Left hindlimb (tissue), 1 donor: ENCODE measurements at regions not wholly inside any gene's neighbourhood (a gene's known extent, or its start where the extent isn't known, plus 50 kb on each side); places are given as distances from the start of the nearest gene placed in this dataset.
A peak's percentile ranks its signal among the peaks of the same experiment; 100 is the strongest.

Source experiments
- DNase-seq: peaks from one replicate; pipeline ENCODE4 v3.0.0-alpha.2; 2018

DNA sequence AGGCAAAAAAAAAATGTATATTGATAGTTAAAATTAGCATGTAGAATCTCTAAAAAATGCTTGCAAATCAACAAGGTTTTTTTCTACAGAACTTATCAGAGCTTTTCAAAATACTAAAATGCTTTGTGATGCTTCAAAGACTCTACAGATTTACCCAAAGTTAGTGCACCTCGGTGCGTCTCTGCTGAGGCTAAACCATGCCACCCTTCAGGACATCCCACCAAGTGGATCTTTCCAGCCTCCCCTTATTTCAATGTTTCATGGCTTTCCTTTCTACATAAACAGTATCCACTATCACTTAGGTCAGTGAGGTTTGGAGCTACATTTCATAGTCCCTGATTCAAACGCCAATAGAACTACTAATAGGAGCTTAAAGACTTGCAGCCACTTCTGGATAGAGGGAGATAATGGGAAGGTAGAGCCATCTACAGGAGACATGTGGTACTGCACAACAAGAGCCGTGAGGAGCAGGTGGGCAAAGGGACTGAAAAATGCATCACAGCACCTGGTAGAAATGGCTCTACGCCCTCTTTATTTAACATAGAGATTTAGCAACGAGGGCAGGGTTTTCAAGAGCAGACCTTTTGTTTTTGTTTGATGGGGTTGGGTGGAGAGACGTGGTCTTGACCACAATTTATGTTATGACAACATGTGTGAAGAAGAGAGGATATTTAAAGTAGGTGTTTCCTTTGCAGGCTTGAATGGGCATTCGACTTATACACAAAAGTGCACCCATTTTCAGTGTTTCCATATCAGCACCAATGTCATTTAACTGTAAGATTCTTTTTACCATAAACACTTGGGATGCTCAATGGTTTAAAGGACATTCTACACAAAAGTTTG lies 56.1 kb upstream of the SLC35G4 start:
- DNase-seq = peak; percentile 44

DNA sequence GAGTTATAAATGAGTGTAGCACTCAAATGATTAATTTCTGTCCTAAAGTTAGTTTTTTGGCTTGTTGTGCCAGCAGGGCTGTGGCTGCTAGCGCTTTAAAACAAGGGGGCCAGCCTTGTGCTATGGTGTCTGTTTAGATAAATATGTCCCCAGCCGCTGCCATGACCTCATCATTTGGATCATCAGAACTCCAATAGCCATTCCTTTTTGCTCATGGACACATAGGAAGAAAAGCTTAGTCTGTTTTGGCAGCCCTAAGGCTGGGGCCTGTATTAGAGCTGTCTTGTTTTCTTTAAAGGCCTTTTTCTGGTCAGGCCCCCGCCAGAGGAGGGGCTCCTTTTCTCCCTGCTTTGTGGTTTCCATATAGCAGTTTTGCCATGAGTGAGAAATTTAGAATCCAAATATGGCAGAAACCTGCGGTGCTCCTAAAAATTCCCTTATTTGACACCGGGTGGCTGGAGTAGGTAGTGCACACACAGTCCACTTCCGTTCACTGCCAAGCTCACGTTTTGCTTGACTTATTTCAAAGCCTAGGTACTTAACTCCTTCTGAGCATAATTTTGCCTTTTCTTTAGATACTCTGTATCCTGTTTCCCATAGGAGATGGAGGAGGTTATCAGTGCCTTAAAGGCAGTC lies 60.4 kb upstream of the SLC35G4 start:
- DNase-seq = no peak

DNA sequence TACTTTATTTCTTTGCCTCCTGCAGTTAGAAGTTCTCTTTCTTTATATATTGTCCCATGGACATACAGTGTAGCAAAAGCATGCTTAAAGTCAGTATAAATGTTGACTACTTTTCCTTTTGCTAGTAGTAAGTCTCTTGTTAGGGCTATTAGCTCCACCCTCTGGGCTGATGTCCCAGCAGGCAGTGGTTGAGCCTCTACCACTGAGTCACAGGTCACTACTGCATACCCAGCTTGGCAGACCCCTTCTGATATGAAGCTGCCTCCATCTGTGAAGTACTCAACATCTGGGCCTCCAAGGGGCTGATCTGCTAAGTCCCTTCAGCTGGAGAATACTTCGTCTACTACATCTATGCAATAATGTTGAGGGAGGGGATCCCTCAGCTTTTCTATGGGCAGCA lies 61.0 kb upstream of the SLC35G4 start:
- no peak for DNase-seq

DNA sequence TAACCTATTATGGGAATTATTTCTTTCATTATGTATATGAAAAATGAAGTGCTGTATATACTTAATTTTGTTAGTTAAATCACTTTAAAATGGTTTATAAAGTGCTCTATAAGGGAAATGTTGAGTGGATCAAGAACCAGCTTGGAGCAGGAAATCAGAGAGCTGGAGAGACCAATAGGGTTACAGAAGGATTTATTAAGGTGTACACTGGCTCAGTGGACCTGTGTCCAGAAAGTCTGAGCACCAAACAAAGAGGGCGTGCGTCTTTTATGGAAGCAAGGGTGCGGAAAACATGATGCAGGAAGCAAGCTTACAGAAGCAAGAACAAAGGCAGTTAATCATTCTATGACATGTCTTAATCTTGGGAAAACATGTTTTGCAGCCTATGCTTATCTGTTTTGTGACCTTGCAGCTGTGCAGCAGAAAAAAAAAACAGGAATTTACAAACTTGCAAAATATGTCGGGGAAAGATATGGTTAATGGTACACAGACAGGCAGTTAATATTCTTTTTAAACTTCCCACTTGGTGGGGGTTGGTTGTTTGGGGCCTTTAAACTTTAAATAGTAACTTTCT lies 65.2 kb upstream of the SLC35G4 start:
- no peak for DNase-seq

DNA sequence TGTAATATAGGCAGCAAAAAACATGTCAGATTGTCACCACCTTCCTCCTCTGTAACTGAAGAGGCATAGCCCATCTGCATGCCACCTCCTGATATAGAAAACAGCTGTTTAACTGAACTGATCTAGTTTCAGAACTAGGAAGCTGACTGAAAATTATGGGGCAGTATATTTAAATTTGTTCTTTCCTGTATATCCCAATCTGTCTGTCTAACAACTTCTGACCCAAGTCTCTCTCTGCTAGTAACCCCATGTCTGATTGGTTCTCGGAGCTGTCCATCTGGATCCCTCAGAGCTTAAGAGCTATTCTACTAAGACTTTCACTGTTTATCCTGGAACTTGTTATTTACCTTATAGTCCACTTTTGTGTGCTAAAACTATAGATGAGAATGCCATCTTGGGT lies 68.2 kb upstream of the SLC35G4 start:
- no peak for DNase-seq

DNA sequence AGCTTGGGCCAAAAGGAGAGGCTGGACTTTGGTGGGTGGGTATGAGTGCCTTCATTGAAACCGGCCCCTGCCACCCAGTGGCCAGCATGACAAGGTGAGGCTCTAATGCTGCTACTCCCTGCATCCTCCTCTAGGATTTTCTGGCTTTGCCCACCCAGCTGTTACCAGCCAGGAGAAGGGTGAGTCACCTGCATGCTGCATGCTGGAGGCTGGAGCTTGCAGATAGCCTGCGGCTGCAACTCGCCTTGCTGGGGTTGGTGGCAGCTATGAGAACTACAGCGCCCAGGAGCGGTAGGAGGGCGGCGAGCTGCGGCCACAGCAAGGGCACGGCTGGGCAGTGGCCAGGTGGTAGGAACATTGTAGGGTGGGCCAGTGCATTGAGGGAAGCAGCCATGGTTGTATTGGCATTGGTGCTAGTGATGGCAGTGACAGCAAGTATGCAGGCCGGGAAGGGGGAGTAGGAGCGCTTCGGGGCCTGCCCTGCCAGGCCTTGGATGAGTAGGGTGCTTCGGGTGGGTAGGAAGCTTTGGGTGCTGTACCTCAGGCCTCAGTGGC lies 75.4 kb upstream of the SLC35G4 start:
- no peak for DNase-seq

DNA sequence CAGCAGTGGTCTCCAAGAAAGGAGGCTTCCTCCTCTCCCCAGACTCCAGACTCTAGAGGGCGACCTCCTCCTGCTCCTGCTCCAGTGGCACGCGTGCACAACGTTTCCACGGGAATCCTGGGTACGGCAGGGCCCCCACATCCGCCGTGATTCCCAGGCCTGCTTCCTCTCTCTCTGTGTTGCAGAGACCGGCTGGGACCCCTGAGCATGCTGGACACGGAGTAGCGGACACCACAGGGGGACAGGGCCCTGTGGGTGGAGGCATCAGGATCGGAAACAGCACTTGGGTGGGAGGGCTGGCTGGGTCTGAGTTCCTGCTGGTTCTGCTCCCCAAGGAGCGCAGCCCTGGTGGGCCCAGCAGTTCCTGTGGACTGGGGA lies 75.9 kb upstream of the SLC35G4 start:
- no peak for DNase-seq

DNA sequence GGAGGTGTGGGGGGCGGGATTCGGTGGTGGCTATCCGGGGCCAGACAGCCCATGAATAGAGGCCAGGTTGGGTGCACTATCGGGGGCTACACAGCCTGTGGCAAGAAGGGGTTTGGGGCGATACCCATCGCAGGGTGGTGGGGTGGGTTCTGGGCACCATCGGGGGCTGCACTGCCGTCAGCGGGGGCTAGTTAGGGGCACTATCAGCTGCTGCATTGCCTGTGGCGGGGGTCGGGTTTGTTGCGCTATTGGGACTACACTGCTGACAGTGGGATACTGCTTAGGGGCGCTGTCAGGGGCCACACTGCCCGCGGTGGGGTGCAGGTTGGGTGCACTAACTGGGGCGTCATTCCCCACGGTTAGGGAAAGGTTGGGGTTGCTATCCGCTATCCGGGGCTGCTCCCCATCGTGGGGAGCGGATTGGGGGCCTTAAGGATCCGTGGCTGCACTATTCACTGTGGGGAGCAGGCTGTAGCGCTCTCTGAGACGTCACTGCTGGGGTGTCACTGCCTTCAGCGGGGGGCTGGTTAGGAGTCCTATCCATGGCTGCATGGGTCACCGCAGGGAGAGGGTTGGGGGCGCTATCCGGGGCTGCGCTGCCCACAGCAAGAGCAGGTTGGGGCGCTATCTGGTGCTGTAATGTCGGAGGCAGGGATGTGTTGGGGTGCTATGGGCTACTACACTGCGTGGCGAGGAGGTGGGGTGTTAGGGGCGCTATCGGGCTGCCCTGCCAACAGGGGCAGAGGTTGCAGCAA lies 76.5 kb upstream of the SLC35G4 start:
- DNase-seq = no peak

DNA sequence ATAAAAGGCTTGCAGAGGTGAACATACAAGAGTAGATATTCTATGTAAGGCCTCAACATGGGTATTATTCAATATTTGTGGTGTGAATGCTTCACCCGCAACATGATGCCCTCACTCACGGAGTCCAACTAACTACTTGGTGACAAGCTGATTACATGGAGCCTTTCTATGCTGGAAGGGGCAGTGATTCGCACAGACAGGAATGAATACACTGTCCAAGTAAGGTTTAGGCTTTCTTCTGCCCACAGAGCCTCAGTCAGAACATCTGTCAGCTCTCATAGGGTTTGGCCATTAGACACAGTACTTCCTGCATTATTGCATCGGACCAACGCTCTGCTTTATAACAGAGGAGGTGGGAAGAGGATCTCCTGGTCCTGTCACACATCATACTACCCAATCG lies 80.3 kb upstream of the SLC35G4 start:
- no peak for DNase-seq

DNA sequence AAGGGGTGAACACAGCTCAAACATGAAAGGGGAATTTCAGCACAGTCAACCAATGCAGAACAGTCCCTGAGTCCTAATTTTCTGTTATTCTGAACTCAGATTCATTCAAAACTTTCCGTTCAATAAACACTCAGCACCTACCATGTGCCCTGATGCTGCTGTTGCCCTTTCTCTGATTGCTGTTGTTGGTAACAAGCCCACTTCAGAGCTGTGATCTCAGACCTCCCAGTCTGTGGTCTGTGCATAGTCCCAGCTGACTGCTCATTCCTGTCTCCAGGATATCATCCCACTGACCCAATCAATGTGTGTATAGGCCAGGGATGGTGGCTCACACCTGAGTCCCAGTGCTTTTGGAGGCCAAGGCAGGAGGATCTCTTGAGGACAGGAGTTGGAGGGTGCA lies 82.7 kb upstream of the SLC35G4 start:
- no peak for DNase-seq

DNA sequence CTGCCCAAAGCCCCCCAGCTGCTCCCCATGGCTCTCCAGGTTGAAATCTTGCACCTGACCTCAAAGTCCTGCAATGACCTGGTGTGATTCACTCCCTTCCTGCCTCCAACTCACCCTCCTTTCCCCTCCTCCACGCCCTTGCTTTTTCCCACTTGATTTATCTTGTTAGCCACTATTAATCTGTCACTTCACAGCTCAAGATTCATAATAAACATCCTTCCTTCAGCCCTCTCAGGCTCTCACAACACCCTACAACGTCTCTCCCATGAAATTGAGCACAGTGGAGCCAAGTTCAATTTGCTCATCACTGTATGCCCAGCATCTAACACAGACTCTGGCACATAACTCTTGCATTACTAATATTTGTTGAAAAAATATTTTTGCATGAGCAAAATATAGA lies 85.6 kb upstream of the SLC35G4 start:
- no peak for DNase-seq

DNA sequence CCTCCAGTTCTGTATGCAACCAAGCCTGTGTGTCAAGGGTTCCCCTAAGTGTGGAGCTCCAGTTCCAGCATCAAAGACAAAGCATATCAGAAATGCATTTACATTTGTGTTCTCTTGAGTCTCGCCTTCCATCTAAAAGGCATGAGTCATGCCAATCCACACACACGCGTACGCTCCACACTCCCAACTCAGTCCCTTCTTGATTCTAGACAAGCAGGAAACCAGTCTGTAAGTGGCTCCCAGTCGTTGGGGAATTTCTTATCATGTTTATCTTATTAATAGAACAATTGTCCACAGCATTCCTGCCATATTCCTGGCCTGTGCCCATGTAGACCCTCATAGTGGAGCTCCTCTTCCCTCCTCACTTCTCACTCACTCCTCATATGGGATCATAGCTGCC lies 86.4 kb upstream of the SLC35G4 start:
- no peak for DNase-seq

DNA sequence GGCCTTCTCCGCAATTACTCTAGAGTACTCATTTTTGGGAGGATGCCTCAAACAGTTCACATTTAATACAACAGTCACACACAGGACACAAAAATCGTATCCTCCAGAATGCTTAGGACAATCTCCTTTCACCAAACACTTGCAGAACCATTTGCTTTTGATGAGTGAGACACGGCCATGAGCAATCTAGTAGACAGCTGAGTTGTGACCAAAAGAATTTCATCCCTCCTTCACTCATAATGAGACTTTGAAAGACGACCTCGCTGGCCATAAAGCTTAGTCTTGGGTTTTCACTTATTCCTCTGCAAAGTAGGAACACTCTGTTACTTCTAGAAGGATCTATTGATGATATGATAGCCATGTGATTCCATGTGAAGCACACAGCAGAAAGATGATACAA lies 87.5 kb upstream of the SLC35G4 start:
- DNase-seq = no peak

DNA sequence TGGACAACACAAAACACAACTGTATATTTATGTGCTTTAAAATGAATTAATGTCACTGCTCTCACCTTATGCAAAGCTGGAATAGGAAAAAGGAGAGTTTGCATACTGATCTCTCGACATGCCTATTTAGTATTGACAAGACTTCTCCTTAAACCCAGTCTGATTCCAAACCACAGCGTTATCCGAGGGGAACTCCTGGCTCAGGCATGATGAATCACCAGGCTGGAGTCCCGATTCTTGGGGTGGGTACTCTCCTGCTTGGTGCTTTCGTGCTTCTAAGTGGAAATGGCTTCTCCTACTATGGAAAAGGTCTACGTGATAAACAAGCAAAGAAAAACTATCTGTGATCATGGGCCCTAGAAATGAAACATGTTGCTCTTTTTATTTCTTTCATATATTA lies 88.9 kb upstream of the SLC35G4 start:
- DNase-seq = no peak

DNA sequence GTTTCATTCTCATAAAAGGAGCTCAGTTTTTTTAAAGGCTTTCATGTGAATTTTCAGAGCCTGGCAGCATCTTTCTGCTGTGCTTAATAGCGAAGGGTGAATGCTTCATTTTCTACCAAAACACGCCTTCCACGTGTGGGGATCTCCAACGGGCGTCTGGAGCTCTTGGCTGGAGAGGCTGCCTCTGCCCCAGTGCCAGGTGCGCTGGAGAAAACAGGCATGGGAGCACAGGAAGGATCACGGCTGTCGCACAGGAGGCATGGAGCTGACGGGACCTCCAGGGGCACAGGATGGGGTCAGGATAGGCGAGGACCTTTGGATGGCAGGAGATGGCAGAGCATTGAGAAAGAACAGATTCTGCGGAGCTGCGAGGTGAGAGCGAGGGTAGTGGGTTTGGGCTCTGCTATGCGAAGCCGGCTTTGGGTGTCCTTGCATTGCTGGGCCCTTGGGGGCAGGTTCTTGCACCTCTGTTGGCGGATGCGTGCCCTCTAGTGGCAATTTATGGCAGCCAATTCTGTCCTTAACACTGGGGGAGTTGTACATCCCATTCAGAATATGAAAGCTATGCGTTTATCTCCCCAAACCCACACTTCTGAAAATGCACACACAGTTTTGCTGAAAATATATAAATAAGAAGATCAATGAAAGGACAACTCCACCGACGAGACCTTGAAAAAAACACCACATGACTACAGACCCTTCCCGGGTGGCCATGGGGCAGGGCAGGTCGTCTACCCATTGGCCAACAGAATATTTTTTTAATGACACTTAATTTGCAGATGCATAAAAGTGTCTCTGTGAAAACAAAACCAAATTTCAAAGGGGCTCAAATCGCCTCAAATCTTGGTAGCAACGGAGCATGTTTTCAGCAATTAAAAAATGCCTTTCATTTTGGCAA lies 90.4 kb upstream of the SLC35G4 start:
- no peak for DNase-seq

DNA sequence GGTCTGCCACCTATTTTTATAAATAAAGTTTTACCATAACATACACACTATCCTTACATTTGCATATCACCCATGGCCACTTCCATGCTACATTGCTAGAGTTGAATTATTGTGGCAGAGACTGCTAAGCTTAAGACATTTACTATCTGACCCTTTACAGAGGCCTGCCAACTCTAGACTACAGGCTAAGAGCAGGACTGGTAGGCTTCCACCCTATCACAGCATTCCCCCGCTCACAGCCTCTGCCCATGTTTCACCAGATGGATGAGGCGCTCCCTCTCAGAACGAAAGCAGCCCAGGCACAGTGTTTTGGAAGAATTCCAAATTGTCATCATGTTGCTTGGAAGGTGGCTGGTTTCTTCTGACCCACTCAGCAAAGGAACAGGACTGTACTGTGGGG lies 91.7 kb upstream of the SLC35G4 start:
- no peak for DNase-seq

DNA sequence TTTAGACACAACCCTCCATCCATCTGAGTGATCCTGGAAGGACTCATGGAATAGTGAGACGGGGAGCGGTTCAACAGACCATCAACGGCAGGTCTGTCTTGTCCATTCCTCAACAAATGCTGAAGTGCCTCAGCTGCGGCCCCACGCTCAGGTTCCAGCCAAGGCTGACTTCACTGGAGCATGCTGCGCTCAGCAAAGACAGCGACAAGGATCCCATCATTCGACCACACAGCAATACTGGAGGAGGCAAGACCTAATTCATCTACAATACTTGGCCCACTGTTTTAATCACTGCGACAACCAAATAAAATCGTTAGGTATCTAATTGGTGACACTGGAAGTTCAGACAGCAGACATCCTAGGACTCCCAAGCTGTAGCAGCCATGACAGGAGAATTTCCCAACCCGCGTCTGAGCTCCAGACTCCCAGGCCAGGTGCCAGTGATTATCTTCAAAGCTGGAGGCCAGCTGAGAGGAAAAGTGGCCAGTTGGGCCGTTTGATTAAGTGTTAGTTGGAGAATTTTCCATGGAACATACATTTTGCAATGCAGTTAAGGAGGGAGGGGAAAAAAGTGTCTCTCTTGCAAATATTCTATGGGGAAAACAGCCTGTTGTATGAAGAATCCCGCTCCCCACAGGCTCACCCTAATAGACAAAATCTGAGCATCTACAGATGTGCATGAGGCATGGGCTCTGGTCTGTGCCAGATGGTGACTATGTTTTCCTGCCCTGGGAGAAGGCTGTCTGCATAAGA lies 92.5 kb upstream of the SLC35G4 start:
- DNase-seq = peak; percentile 87

DNA sequence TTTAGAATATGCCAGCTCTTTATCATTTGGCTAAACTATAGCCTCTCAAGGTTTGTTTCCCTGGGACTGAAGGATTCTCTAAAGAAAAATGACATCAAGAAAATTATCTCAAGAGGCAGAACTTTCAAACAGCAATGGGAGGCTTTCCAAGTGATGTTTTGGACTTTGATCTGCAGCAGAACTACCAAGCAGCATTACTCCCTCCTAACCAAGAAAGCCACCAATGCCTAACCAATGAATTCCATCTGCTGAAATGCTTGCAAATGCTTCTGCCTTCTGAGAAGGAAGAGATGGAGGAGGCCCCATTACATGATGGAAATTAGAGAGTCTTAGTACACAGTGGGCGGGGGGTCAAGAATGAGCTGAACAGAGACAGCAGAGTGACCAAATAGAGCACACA lies 95.1 kb upstream of the SLC35G4 start:
- DNase-seq = no peak

DNA sequence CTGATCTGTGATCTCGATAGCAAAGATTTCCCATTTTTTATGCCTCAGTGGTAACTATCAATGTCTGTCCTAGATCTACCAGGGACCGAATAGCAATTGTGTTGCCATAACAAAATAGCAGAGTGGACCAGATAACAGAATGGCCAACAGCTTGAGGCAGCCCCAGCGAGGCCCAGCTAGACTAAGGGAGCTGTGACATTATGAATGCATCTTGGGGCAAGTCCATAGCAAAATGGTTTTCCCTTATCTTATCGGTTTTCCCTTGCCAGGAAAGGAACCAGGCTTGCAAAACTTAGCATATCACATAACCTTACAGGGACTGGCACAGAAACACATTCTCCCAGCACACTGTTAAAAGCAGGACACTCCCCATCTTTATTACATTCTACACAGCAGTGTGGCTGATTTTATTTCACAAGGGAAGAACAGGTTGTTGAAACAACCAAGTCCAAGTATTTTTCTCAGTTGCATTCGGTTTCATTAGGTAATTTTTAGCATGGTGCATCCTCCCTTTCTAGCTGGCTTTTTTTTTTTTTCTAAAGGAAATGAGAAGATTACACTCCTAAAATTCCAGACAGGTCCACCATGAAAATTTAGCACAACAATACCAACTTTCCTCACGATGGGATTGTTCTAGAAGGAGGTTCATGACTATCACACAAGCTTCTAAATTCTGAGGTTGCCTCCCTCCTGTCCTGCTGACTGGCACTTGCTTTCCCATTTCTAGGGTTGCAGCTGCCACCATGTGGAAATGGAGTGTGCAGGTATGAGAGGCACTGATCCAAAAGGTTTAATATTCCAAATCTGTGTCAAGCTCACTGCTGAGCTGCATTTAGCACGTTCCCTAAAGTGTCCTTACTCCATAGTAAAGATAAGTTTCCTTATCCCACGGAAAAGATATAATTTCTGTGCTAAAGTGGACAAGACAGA lies 97.0 kb upstream of the SLC35G4 start:
- no peak for DNase-seq

DNA sequence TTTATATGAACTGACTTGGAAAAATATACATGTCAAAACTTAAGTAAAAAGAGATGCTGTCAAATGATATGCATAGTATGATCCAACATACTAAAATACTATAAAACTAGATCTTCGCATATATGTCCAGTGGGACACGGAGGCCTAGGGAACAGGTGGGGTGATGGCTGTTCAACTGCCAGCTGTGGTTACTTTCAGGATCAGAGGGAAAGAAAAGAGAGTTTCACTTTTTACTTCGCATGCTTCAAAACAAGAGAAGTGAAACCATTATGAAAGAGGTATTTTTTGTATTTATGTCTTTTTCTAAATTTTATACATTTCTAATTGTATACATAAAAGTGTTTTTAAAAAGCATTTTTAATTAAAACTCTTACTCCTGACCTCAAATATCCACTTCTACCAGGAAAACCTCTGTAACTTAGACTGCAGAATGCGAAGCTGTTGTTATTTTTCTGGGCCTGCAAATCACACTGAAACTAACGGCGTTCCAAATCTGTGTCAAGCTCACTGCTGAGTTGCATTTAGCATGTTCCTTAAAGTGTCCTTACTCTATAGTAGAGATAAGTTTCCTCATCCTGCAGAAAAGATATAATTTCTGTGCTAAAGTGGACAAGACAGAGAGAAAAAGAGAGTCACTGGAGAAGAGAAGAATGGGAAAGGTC lies 97.8 kb upstream of the SLC35G4 start:
- no peak for DNase-seq
